ENCODE measurements at regions not wholly inside any gene's neighbourhood (a gene's known extent, or its start where the extent isn't known, plus 50 kb on each side); places are given as distances from the start of the nearest gene placed in this dataset.

DNA sequence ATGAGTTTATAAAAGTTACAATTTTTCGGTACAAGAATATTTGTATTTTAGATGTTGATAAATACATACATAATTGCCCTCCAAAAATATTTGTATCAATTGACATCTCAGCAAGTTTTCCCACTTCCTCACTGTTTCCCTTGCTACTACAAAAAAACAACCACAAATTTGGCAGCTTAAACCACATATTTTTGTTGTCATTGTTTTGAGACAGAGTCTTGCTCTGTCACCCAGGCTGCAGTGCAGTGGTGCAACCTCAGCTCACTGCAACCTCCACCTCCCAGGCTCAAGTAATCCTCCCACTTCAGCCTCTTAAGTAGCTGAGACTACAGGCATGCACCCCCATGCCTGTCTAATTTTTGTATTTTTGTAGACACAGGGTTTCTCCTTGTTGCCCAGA is 162.8 kb upstream of the RARB start:
- Histone ChIP-seq H3K36me3 (ENCODE audit: control insufficient read depth, insufficient read depth, low read length) (no peaks in the 10 kb centered on the region), H3K4me3 (ENCODE audit: low read depth, low read length) (no peak overlapping the region), H3K27me3 (ENCODE audit: control insufficient read depth, insufficient read depth, low read length) (no peaks in the 10 kb centered on the region)
- TF ChIP-seq, protein P1, sequence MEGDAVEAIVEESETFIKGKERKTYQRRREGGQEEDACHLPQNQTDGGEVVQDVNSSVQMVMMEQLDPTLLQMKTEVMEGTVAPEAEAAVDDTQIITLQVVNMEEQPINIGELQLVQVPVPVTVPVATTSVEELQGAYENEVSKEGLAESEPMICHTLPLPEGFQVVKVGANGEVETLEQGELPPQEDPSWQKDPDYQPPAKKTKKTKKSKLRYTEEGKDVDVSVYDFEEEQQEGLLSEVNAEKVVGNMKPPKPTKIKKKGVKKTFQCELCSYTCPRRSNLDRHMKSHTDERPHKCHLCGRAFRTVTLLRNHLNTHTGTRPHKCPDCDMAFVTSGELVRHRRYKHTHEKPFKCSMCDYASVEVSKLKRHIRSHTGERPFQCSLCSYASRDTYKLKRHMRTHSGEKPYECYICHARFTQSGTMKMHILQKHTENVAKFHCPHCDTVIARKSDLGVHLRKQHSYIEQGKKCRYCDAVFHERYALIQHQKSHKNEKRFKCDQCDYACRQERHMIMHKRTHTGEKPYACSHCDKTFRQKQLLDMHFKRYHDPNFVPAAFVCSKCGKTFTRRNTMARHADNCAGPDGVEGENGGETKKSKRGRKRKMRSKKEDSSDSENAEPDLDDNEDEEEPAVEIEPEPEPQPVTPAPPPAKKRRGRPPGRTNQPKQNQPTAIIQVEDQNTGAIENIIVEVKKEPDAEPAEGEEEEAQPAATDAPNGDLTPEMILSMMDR (IDR thresholded peaks at IDR 0.05; ENCODE audit: insufficient read depth, low read length, poor library complexity, severe bottlenecking) = no peak
- no peak for DNase-seq (ENCODE audit: low read depth)

DNA sequence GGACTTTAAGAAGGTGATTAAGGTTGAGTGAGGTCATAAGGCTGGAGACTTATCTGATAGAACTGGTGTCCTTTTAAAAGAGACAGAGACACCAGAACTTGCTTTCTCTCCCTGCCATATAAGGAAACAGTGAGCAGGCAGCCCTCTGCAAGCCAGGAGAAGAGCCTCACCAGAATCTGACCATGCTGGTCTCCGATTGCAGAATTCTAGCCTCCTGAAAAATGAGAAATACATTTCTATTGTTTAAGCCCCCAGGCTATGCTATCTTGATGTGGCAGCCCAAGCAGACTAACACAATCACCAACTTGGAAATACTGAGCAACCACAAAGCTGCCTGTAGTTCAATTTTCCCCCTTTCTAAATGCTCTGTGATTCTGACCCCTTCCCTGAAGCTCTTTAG is 161.4 kb upstream of the RARB start:
- Histone ChIP-seq H3K36me3 (ENCODE audit: control insufficient read depth, insufficient read depth, low read length) (no peaks in the 10 kb centered on the region), H3K27me3 (ENCODE audit: control insufficient read depth, insufficient read depth, low read length) (no peaks in the 10 kb centered on the region), H3K4me3 (ENCODE audit: low read depth, low read length) (no peak overlapping the region)
- TF ChIP-seq, protein P1 (IDR thresholded peaks at IDR 0.05; ENCODE audit: insufficient read depth, low read length, poor library complexity, severe bottlenecking) = no peak
- DNase-seq (ENCODE audit: low read depth) = no peak

DNA sequence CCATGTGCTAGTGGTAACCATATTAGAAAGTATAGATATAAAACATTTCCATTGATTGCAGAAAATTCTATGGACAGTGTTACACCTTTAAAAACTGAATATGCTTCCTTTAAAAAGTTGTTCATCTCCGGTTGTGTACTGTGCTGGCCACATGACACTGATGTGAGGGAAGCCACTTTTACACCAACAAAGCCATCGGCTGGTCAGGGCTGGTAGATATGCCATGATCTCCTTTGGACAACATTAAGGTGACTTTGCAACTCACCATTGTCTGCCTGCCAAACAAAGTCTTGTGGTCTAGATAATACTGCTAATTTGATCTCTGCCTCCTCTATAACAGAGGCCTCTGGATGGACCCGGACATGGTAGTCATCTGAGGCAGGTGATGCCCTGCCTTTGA is 156.0 kb upstream of the RARB start:
- no peak for DNase-seq (ENCODE audit: low read depth)
- TF ChIP-seq, protein P1 (IDR thresholded peaks at IDR 0.05; ENCODE audit: insufficient read depth, low read length, poor library complexity, severe bottlenecking) = no peak
- H3K4me3 ChIP-seq (ENCODE audit: low read depth, low read length) = no peak overlapping the region
- no peaks in the 10 kb centered on the region for H3K36me3 ChIP-seq (ENCODE audit: control insufficient read depth, insufficient read depth, low read length)
- no peaks in the 10 kb centered on the region for H3K27me3 ChIP-seq (ENCODE audit: control insufficient read depth, insufficient read depth, low read length)

DNA sequence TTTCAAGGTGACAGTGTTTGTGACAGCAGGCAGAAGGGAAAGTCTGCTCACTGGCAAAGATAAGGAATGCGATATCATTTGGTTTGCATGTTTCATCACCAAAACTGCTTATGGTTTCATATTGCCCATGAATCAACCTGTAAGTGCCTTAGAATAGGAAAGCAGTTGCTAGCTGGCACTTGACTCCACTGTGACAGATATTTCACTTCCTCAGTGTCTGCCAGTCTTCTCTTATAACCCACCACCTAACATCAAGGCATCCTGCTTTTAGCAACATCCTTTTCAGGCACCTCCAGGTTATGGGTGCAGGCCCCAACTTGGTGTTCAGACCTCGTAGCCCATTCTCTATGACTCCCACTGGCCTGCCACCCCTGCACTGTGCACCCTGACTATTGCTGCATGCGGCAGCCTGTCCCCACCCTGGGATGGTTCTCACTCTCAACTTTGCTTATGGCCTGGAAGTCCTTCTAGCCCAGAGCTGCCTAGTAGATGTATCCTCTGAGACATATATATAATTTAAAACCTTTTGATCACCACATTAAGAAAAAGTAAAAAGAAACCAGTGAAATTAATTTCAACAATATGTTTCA is 154.4 kb upstream of the RARB start:
- no peaks in the 10 kb centered on the region for H3K27me3 ChIP-seq (ENCODE audit: control insufficient read depth, insufficient read depth, low read length)
- no peak for DNase-seq (ENCODE audit: low read depth)
- TF ChIP-seq, protein P1 (IDR thresholded peaks at IDR 0.05; ENCODE audit: insufficient read depth, low read length, poor library complexity, severe bottlenecking) = no peak
- no peak overlapping the region for H3K4me3 ChIP-seq (ENCODE audit: low read depth, low read length)
- H3K36me3 ChIP-seq (ENCODE audit: control insufficient read depth, insufficient read depth, low read length) = no peaks in the 10 kb centered on the region

DNA sequence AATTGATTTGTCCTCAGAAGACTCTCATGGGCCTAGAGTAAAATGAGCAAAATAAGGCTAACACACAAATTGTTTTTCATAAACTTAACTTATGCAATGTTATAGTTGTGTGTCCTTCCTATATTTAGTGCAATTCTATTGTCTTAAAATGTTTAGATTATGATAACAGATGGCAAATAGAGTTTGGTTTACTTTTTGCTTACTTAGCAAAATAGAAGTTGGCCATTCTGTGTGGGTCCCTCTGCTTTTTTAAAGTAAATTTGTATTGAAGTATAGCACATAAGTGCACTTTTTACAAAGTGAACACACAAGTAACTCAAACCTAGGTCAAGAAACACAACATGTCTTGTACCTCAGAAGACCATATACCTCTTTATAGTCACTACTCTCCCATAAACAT is 150.6 kb upstream of the RARB start:
- H3K4me3 ChIP-seq (ENCODE audit: low read depth, low read length) = no peak overlapping the region
- H3K36me3 ChIP-seq (ENCODE audit: control insufficient read depth, insufficient read depth, low read length) = no peaks in the 10 kb centered on the region
- TF ChIP-seq, protein P1 (IDR thresholded peaks at IDR 0.05; ENCODE audit: insufficient read depth, low read length, poor library complexity, severe bottlenecking) = no peak
- no peak for DNase-seq (ENCODE audit: low read depth)
- no peaks in the 10 kb centered on the region for H3K27me3 ChIP-seq (ENCODE audit: control insufficient read depth, insufficient read depth, low read length)

DNA sequence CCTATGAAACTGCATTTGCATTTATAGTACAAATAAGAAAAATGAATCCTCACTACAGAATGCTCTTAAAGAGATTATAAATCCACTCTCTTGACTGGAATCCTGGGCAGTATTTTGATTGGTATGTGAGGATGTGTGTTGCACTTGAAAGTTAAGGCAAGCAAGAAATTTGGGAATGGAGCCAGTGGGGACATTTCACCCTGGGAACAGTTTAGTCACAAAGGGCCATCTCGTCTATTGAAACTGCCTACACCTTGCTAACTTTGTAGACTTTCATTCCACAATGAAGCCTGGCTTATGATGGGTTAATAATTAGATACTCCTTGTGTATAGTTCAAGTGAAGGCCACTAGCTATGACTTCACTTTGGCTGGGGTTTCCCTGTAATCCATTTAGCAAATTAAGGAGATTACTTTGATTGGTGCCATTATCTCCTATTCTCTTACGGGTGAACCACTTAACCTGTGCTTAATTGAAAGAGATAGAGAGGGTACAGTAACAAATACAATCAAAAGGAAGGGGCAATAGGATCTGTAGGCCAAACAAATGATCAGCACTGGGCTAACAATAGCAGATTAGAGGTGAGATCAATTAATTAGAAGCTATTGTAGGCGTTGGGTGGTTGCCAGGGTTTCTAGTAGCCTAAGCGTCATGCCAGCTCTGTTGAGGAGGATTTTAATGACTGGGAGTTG is 146.9 kb upstream of the RARB start:
- TF ChIP-seq, protein P1 (IDR thresholded peaks at IDR 0.05; ENCODE audit: insufficient read depth, low read length, poor library complexity, severe bottlenecking) = no peak
- H3K27me3 ChIP-seq (ENCODE audit: control insufficient read depth, insufficient read depth, low read length) = no peaks in the 10 kb centered on the region
- no peak for DNase-seq (ENCODE audit: low read depth)
- no peaks in the 10 kb centered on the region for H3K36me3 ChIP-seq (ENCODE audit: control insufficient read depth, insufficient read depth, low read length)
- H3K4me3 ChIP-seq (ENCODE audit: low read depth, low read length) = no peak overlapping the region
